CD4-positive, CD25-positive, alpha-beta regulatory T cell (primary cell): ENCODE measurements at regions not wholly inside any gene's neighbourhood (a gene's known extent, or its start where the extent isn't known, plus 50 kb on each side); places are given as distances from the start of the nearest gene placed in this dataset.

Experiments
- ATAC-seq, 2 donors: fragments of 150-1000 bp; cut with Tn5 transposase; one replicate each; pipeline ENCODE4 v1.10.0; 2021; ENCODE audit warnings: low read depth in 2 of 2, moderate number of reproducible peaks in 2 of 2, moderate library complexity in 1 of 2
- DNase-seq, 3 donors: peaks; one replicate each; pipeline versions ENCODE4 v3.0.0 to v3.0.0-alpha.2; 2012 to 2022; ENCODE audit warnings: mixed read lengths in 1 of 3
- H3K27ac ChIP-seq: one replicate; pipeline ENCODE4 v1.7.0; 2013; ENCODE audit warnings: mild to moderate bottlenecking, low read length; ENCODE audit not compliant: insufficient read depth, poor library complexity, severe bottlenecking
- H3K27me3 ChIP-seq: one replicate; pipeline ENCODE4 v1.7.0; 2013; ENCODE audit warnings: low read length; ENCODE audit not compliant: control insufficient read depth, insufficient read depth
- H3K36me3 ChIP-seq: one replicate; pipeline ENCODE4 v1.7.0; 2013; ENCODE audit warnings: mild to moderate bottlenecking, low read length, moderate library complexity; ENCODE audit not compliant: control insufficient read depth, insufficient read depth
- H3K4me1 ChIP-seq: 2 replicates; pipeline ENCODE4 v1.7.0; 2013; ENCODE audit warnings: mild to moderate bottlenecking, low read length; ENCODE audit not compliant: insufficient read depth, control insufficient read depth, poor library complexity, severe bottlenecking
- H3K4me3 ChIP-seq: one replicate; pipeline ENCODE4 v1.7.0; 2013; ENCODE audit warnings: low read depth, mild to moderate bottlenecking, low read length, moderate library complexity
- H3K9me3 ChIP-seq, 2 experiments: 1 replicate in 1 of 2; 2 replicates in 1 of 2; pipeline ENCODE4 v1.7.0; 2013; ENCODE audit warnings: low read length in 2 of 2, mild to moderate bottlenecking in 1 of 2, moderate library complexity in 1 of 2; ENCODE audit not compliant: control insufficient read depth in 2 of 2
- H3K27ac Mint-ChIP-seq, 3 donors: one replicate each; pipeline ENCODE4 v1.8.0; 2020 to 2022; ENCODE audit warnings: mild to moderate bottlenecking in 3 of 3, mixed read lengths in 3 of 3, moderate library complexity in 2 of 3
- H3K27me3 Mint-ChIP-seq: one replicate; pipeline ENCODE4 v1.8.0; 2022; ENCODE audit warnings: mild to moderate bottlenecking, mixed read lengths
- H3K36me3 Mint-ChIP-seq: one replicate; pipeline ENCODE4 v1.8.0; 2020; ENCODE audit warnings: mixed read lengths
- H3K4me1 Mint-ChIP-seq, 4 donors: one replicate each; pipeline ENCODE4 v1.8.0; 2020 to 2022; ENCODE audit warnings: mixed read lengths in 4 of 4, mild to moderate bottlenecking in 1 of 4
- H3K4me3 Mint-ChIP-seq, 4 donors: one replicate each; pipeline ENCODE4 v1.8.0; 2020 to 2022; ENCODE audit warnings: mild to moderate bottlenecking in 4 of 4, mixed read lengths in 4 of 4, moderate library complexity in 3 of 4
- H3K9me3 Mint-ChIP-seq, 7 donors: one replicate each; pipeline ENCODE4 v1.8.0; 2020 to 2022; ENCODE audit warnings: mixed read lengths in 7 of 7, mild to moderate bottlenecking in 3 of 7, moderate library complexity in 2 of 7

DNA sequence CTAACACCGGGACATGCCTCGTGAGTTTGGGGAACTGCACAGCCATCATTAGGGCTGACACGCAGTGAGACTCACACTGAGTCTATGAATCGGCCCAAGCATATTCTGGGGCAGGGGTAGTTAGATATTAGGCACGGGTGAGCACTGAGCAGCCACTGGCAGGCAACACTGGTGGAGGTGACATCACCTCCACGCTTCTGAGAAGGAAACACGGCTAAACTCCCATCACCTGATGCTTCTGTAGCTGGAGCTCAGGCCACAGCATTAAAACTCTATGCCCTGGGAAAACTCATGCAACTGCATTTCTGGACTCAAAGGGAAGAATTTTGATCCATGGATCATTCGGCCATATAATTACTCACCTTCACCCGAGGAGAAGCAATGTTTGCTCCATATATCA is 100.8 kb upstream of the OTUD4 start:
- no peak for DNase-seq
- no peak overlapping the region for H3K4me3 ChIP-seq
- no peaks in the 10 kb centered on the region for H3K4me1 ChIP-seq
- no peak overlapping the region for H3K27ac Mint-ChIP-seq
- H3K4me3 Mint-ChIP-seq: no peak overlapping the region
- no peaks in the 10 kb centered on the region for H3K36me3 Mint-ChIP-seq
- no peak for ATAC-seq
- H3K27me3 ChIP-seq: no peaks in the 10 kb centered on the region
- no peak overlapping the region for H3K27ac ChIP-seq
- H3K36me3 ChIP-seq: no peaks in the 10 kb centered on the region
- no peaks in the 10 kb centered on the region for H3K27me3 Mint-ChIP-seq
- H3K9me3 ChIP-seq: no peaks in the 10 kb centered on the region
- H3K9me3 Mint-ChIP-seq: no peaks in the 10 kb centered on the region
- H3K4me1 Mint-ChIP-seq: no peaks in the 10 kb centered on the region

DNA sequence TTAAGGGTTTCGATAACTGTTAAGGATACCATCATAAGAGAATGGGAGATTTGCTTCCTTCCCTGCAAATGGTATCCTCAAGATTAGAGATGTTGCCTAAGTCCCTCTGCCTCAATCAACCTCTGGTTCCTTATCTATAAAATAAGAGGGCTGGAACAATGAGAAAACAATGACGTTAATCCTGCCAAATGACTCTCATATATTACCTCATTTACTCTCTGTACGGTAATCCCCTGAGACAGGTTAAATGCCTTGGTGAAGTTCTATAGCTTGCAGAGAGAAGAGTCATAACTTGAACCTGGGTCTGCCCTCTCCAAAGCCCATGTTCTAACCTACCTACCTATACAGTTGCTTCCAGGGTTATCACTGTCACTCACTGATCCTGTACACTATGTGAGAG is 100.2 kb upstream of the OTUD4 start:
- no peak overlapping the region for H3K4me3 ChIP-seq
- no peaks in the 10 kb centered on the region for H3K4me1 ChIP-seq
- no peak overlapping the region for H3K27ac Mint-ChIP-seq
- H3K27ac ChIP-seq: no peak overlapping the region
- H3K9me3 Mint-ChIP-seq: no peaks in the 10 kb centered on the region
- no peaks in the 10 kb centered on the region for H3K36me3 Mint-ChIP-seq
- H3K36me3 ChIP-seq: no peaks in the 10 kb centered on the region
- DNase-seq (no peak), ATAC-seq (no peak)
- no peaks in the 10 kb centered on the region for H3K27me3 ChIP-seq
- no peaks in the 10 kb centered on the region for H3K27me3 Mint-ChIP-seq
- no peaks in the 10 kb centered on the region for H3K9me3 ChIP-seq
- H3K4me3 Mint-ChIP-seq: no peak overlapping the region
- H3K4me1 Mint-ChIP-seq: no peaks in the 10 kb centered on the region

DNA sequence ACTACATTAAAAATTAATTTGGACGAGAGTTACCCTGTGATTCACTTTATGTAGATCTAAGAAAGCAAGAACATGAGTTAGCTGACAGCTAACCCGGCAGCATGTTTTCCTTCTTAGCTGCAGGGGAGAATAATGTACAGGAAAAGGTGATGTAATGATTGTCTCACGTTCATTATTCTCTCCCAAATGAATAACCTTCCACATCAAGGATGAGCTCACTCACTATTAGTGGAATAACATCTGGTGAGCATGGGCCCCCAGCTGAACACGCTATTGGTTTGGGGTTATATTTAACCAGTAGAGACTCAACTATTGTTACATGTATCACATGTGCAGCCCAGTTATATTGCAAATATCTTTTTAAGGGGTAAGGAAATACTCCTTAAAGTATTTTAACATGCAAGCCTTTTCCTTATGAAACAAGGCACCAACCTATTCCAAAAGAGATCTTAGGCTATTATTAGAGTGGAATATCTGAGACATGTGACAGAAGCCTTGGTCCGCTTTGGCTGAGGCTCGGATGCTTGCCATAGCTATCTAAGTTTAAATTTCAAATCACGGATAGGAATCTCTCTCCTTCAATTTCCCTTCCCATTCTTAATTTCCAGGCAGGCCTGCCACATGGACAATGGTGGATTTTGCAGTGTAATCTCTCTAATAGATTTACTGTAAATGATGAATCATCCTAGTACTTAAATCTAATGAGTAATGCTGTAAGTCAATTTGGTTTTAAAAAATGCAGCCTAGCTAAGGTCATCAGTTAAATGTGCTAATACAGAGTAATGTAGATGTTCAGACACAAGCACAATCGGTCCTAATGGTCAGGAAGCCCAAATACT is 99.0 kb upstream of the OTUD4 start:
- no peaks in the 10 kb centered on the region for H3K27me3 Mint-ChIP-seq
- no peaks in the 10 kb centered on the region for H3K4me1 ChIP-seq
- H3K4me3 Mint-ChIP-seq: no peak overlapping the region
- no peaks in the 10 kb centered on the region for H3K36me3 ChIP-seq
- no peak overlapping the region for H3K4me3 ChIP-seq
- no peaks in the 10 kb centered on the region for H3K9me3 Mint-ChIP-seq
- no peaks in the 10 kb centered on the region for H3K4me1 Mint-ChIP-seq
- H3K36me3 Mint-ChIP-seq: no peaks in the 10 kb centered on the region
- H3K27ac Mint-ChIP-seq: no peak overlapping the region
- no peaks in the 10 kb centered on the region for H3K27me3 ChIP-seq
- H3K27ac ChIP-seq: no peak overlapping the region
- DNase-seq (no peak), ATAC-seq (no peak)
- H3K9me3 ChIP-seq: no peaks in the 10 kb centered on the region

GRCh38 chr4:145278341-145279121 is 98.1 kb upstream of the OTUD4 start:
- Histone ChIP-seq H3K9me3 (no peaks in the 10 kb centered on the region), H3K27me3 (no peaks in the 10 kb centered on the region), H3K4me3 (no peak overlapping the region), H3K4me1 (no peaks in the 10 kb centered on the region), H3K27ac (no peak overlapping the region), H3K36me3 (no peaks in the 10 kb centered on the region)
- H3K27me3 Mint-ChIP-seq: no peaks in the 10 kb centered on the region
- no peak overlapping the region for H3K4me3 Mint-ChIP-seq
- no peak for ATAC-seq
- no peak for DNase-seq
- no peaks in the 10 kb centered on the region for H3K36me3 Mint-ChIP-seq
- H3K27ac Mint-ChIP-seq: no peak overlapping the region
- no peaks in the 10 kb centered on the region for H3K9me3 Mint-ChIP-seq
- H3K4me1 Mint-ChIP-seq: no peaks in the 10 kb centered on the region

DNA sequence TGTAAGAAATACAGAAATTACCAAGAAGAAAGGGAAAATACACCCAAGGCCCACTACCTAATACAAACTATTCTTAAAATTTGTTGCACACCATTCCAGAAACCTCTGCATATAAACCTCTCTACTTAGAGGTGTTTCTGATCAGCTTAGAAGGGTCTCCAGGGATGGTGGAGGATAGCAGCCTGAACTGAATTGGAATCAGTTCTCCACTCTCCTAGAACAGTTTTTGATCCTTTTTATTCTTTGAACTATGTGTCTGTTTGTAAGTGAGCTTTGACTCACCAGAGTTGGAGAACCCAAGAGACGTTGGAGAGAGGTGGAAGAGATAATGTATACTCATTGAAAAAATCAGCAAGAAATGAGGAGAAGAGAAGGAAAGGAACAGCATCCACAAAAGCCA is 96.6 kb upstream of the OTUD4 start:
- H3K27me3 ChIP-seq: no peaks in the 10 kb centered on the region
- no peak overlapping the region for H3K4me3 Mint-ChIP-seq
- H3K4me1 ChIP-seq: no peaks in the 10 kb centered on the region
- H3K4me1 Mint-ChIP-seq: no peaks in the 10 kb centered on the region
- H3K4me3 ChIP-seq: no peak overlapping the region
- H3K27ac ChIP-seq: no peak overlapping the region
- H3K9me3 ChIP-seq: no peaks in the 10 kb centered on the region
- no peak for DNase-seq
- ATAC-seq: no peak
- H3K36me3 ChIP-seq: no peaks in the 10 kb centered on the region
- H3K9me3 Mint-ChIP-seq: peaks cover 0 to 1% (median 0%) of the 10 kb centered on the region in 7 donors
- H3K27me3 Mint-ChIP-seq: no peaks in the 10 kb centered on the region
- no peaks in the 10 kb centered on the region for H3K36me3 Mint-ChIP-seq
- no peak overlapping the region for H3K27ac Mint-ChIP-seq

DNA sequence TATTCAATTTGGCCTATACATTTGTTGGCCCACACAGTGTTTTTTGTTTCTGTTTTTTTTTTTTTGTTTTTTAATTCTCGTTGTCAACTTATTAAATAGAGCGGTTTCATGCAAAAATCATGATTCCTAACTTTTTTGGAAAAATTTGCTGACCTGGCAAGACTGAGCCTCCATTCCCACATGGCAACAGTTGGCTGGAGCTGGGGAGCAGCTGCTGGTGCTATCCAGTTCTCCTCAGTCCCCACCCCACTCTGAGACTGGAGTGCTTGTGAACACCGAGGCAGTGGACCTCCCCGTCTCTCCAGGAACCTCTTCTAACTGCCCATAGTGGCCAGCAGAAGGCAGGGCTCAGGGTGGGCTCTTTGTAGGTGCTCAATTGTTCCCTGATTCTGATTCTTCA is 95.7 kb upstream of the OTUD4 start:
- Mint-ChIP-seq H3K9me3 (peaks cover 0 to 1% (median 0%) of the 10 kb centered on the region in 7 donors), H3K27me3 (no peaks in the 10 kb centered on the region), H3K27ac (no peak overlapping the region), H3K4me1 (no peaks in the 10 kb centered on the region), H3K4me3 (no peak overlapping the region), H3K36me3 (no peaks in the 10 kb centered on the region)
- no peaks in the 10 kb centered on the region for H3K27me3 ChIP-seq
- ATAC-seq (no peak), DNase-seq (no peak)
- no peaks in the 10 kb centered on the region for H3K36me3 ChIP-seq
- H3K4me1 ChIP-seq: no peaks in the 10 kb centered on the region
- no peaks in the 10 kb centered on the region for H3K9me3 ChIP-seq
- no peak overlapping the region for H3K27ac ChIP-seq
- no peak overlapping the region for H3K4me3 ChIP-seq

- H3K9me3 Mint-ChIP-seq: peaks cover 0 to 2% (median 0%) of the 10 kb centered on the region in 7 donors
- Histone ChIP-seq H3K9me3 (no peaks in the 10 kb centered on the region), H3K4me1 (no peaks in the 10 kb centered on the region), H3K36me3 (no peaks in the 10 kb centered on the region), H3K27ac (no peak overlapping the region), H3K4me3 (no peak overlapping the region), H3K27me3 (no peaks in the 10 kb centered on the region)
- H3K27ac Mint-ChIP-seq: no peak overlapping the region
- H3K4me1 Mint-ChIP-seq: no peaks in the 10 kb centered on the region
- DNase-seq (no peak), ATAC-seq (no peak)
- no peak overlapping the region for H3K4me3 Mint-ChIP-seq
- no peaks in the 10 kb centered on the region for H3K36me3 Mint-ChIP-seq
- no peaks in the 10 kb centered on the region for H3K27me3 Mint-ChIP-seq
These were observed 90.8 kb upstream of the OTUD4 start for GRCh38 chr4:145271194-145271593.

DNA sequence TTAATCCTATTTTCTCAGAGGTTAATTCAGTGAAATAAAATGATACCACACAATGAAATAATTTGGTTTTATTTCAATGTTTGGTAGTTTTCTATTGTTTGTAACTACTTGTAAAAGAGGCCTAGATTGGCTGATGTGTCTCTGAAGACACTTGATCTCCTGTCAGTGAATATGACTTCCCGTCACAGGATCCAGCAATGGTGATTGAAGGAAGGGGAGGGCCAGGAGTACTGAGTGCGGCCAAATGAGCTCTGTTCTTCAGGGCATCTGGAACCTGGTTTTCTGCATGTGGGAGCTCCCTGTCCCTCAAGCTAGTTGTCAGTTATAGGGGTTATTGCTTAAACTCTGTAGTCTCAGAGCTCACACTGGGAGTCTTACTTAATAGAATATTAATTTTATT is 86.5 kb upstream of the OTUD4 start:
- H3K4me1 Mint-ChIP-seq: no peaks in the 10 kb centered on the region
- H3K27me3 ChIP-seq: no peaks in the 10 kb centered on the region
- H3K27ac Mint-ChIP-seq: no peak overlapping the region
- no peak overlapping the region for H3K27ac ChIP-seq
- ATAC-seq (no peak), DNase-seq (no peak)
- no peak overlapping the region for H3K4me3 ChIP-seq
- H3K4me1 ChIP-seq: no peaks in the 10 kb centered on the region
- no peaks in the 10 kb centered on the region for H3K36me3 Mint-ChIP-seq
- H3K27me3 Mint-ChIP-seq: no peaks in the 10 kb centered on the region
- H3K9me3 Mint-ChIP-seq: peaks cover 0 to 2% (median 0%) of the 10 kb centered on the region in 7 donors
- no peak overlapping the region for H3K4me3 Mint-ChIP-seq
- no peaks in the 10 kb centered on the region for H3K36me3 ChIP-seq
- no peaks in the 10 kb centered on the region for H3K9me3 ChIP-seq
